Hippocampal formation (tissue), 2 donors: ENCODE measurements at regions not wholly inside any gene's neighbourhood (a gene's known extent, or its start where the extent isn't known, plus 50 kb on each side); places are given as distances from the start of the nearest gene placed in this dataset.
"Not testable (repeated sequence)": the region's sequence is repeated elsewhere in the genome, so short reads cannot be mapped to it uniquely, and the experiment has no call there.

Experiments
- DNase-seq, 2 donors: peaks; one replicate each; lab custom pipeline; 2025; lab: John Stamatoyannopoulos, UW

GRCh38 chr2:45114221-45114955 lies 105.1 kb upstream of the SIX2 start:
- DNase-seq: no peak

- no peak for DNase-seq
Observed at GRCh38 chr2:45112750-45113149, 103.5 kb upstream of the SIX2 start.

- no peak for DNase-seq
Observed at GRCh38 chr2:45105050-45105582, 95.9 kb upstream of the SIX2 start.

GRCh38 chr2:45104429-45104828 lies 95.2 kb upstream of the SIX2 start:
- no peak for DNase-seq

- no peak for DNase-seq
Observed at GRCh38 chr2:45103351-45104345, 94.4 kb upstream of the SIX2 start.

GRCh38 chr2:45102579-45103117 lies 93.4 kb upstream of the SIX2 start:
- DNase-seq: no peak

- no peak for DNase-seq
Observed at GRCh38 chr2:45102141-45102540, 92.9 kb upstream of the SIX2 start.

GRCh38 chr2:45096996-45097395 lies 87.7 kb upstream of the SIX2 start:
- DNase-seq: no peak

- DNase-seq: not testable (repeated sequence)
Observed at GRCh38 chr2:45096038-45096437, 86.8 kb upstream of the SIX2 start.

GRCh38 chr2:45093663-45094062 lies 84.4 kb upstream of the SIX2 start:
- no peak for DNase-seq

GRCh38 chr2:45093181-45093580 lies 83.9 kb upstream of the SIX2 start:
- DNase-seq: no peak

- DNase-seq: no peak
Observed at GRCh38 chr2:45089554-45090261, 80.5 kb upstream of the SIX2 start.

- DNase-seq: no peak
Observed at GRCh38 chr2:45085487-45085886, 76.2 kb upstream of the SIX2 start.

- no peak for DNase-seq
Observed at GRCh38 chr2:45084361-45085020, 75.2 kb upstream of the SIX2 start.

GRCh38 chr2:45083175-45083574 lies 73.9 kb upstream of the SIX2 start:
- no peak for DNase-seq

GRCh38 chr2:45074713-45075112 lies 65.5 kb upstream of the SIX2 start:
- DNase-seq: no peak

GRCh38 chr2:45072862-45073237 lies 63.6 kb upstream of the SIX2 start:
- no peak for DNase-seq

GRCh38 chr2:45072064-45072861 lies 63.0 kb upstream of the SIX2 start:
- DNase-seq: no peak

GRCh38 chr2:45070113-45070652 lies 60.9 kb upstream of the SIX2 start:
- no peak for DNase-seq

- DNase-seq: no peak
Observed at GRCh38 chr2:45069684-45070083, 60.4 kb upstream of the SIX2 start.
